Head of caudate nucleus (tissue), 42 donors: ENCODE measurements at regions not wholly inside any gene's neighbourhood (a gene's known extent, or its start where the extent isn't known, plus 50 kb on each side); places are given as distances from the start of the nearest gene placed in this dataset.
"Not testable (repeated sequence)": the region's sequence is repeated elsewhere in the genome, so short reads cannot be mapped to it uniquely, and the experiment has no call there.

Experiments used
- DNase-seq, 42 donors: peaks; one replicate each; pipeline versions ENCODE4 v3.0.0 to v3.0.0-alpha.2; 2020 to 2021; ENCODE audit warnings: mixed read lengths in 7 of 42
- intact Hi-C: fragments of 100-400 bp; cut with DNase I; formaldehyde crosslinking; loops from one replicate; pipeline ENCODE4 v1.15.0; 2022

GRCh38 chr1:14339288-14339687 lies 259.2 kb upstream of the KAZN start:
- peak in 31 of 42 donors; percentile 10 to 82 (median 43) for DNase-seq
- intact Hi-C loops = no loop called here

- DNase-seq = no peak
- intact Hi-C loops = no loop called here
Measured at GRCh38 chr1:14340002-14340785, 258.3 kb upstream of the KAZN start.

GRCh38 chr1:14341147-14341546 lies 257.3 kb upstream of the KAZN start:
- intact Hi-C loops = no loop called here
- no peak for DNase-seq

- intact Hi-C loops = no loop called here
- no peak for DNase-seq
Measured at GRCh38 chr1:14345946-14346550, 252.4 kb upstream of the KAZN start.

- intact Hi-C loops = no loop called here
- no peak for DNase-seq
Measured at GRCh38 chr1:14347186-14347585, 251.3 kb upstream of the KAZN start.

- intact Hi-C loops = no loop called here
- DNase-seq = no peak
Measured at GRCh38 chr1:14347776-14348175, 250.7 kb upstream of the KAZN start.

- DNase-seq = no peak
- intact Hi-C loops = no loop called here
Measured at GRCh38 chr1:14350197-14350596, 248.3 kb upstream of the KAZN start.

GRCh38 chr1:14352897-14353296 lies 245.6 kb upstream of the KAZN start:
- intact Hi-C loops = no loop called here
- no peak for DNase-seq

- peak in 6 of 42 donors; percentile 13 to 55 (median 16) for DNase-seq
- intact Hi-C loops = not testable (repeated sequence)
Measured at GRCh38 chr1:14361005-14361404, 237.5 kb upstream of the KAZN start.

GRCh38 chr1:14362331-14362730 lies 236.2 kb upstream of the KAZN start:
- intact Hi-C loops = no loop called here
- DNase-seq = no peak

- DNase-seq = no peak
- intact Hi-C loops = no loop called here
Measured at GRCh38 chr1:14363036-14363590, 235.4 kb upstream of the KAZN start.

- no peak for DNase-seq
Measured at GRCh38 chr1:14363707-14364413, 234.6 kb upstream of the KAZN start.

GRCh38 chr1:14365301-14365988 lies 233.0 kb upstream of the KAZN start:
- DNase-seq = no peak
- intact Hi-C loops = no loop called here

More at GRCh38 chr1:14363707-14364413, 234.6 kb upstream of the KAZN start:
- intact Hi-C loops = no loop called here

GRCh38 chr1:14366091-14367018 lies 232.1 kb upstream of the KAZN start:
- intact Hi-C loops = no loop called here
- DNase-seq = peak; percentile 14 to 79 (median 51)

GRCh38 chr1:14367451-14367850 lies 231.0 kb upstream of the KAZN start:
- intact Hi-C loops = no loop called here

GRCh38 chr1:14369526-14370213 lies 228.8 kb upstream of the KAZN start:
- no peak for DNase-seq
- intact Hi-C loops = no loop called here

More at GRCh38 chr1:14367451-14367850, 231.0 kb upstream of the KAZN start:
- DNase-seq = peak in 10 of 42 donors; percentile 11 to 52 (median 28)

GRCh38 chr1:14371771-14372497 lies 226.6 kb upstream of the KAZN start:
- intact Hi-C loops = no loop called here
- no peak for DNase-seq
